CD4-positive, alpha-beta T cell (primary cell): ENCODE measurements at regions not wholly inside any gene's neighbourhood (a gene's known extent, or its start where the extent isn't known, plus 50 kb on each side); places are given as distances from the start of the nearest gene placed in this dataset.

Experiments used
- ATAC-seq: fragments of 200-7000 bp; cut with Tn5 transposase; one replicate; pipeline ENCODE4 v1.10.0; 2022; ENCODE audit warnings: mild to moderate bottlenecking; ENCODE audit not compliant: poor library complexity
- CTCF ChIA-PET: fragments of 350-600 bp; sonication (Branson Sonifier 250); formaldehyde crosslinking; loops from one replicate; lab custom pipeline; 2021; ENCODE audit warnings: antibody characterized with exemption, inconsistent platforms; lab: Charles Lee
- POLR2A ChIA-PET: fragments of 350-600 bp; sonication (Branson Sonifier 250); formaldehyde crosslinking; loops from one replicate; lab custom pipeline; 2021; ENCODE audit warnings: antibody characterized with exemption, inconsistent platforms; lab: Charles Lee
- DNase-seq, 14 experiments: peaks; one replicate each; pipeline ENCODE4 v3.0.0-alpha.2; 2013 to 2020; ENCODE audit warnings: mixed read lengths in 2 of 14
- H3K27ac ChIP-seq, 2 donors: one replicate each; pipeline versions ENCODE4 v1.5.1 to v1.7.0; 2013; ENCODE audit warnings: low read length in 2 of 2, low read depth in 1 of 2, mild to moderate bottlenecking in 1 of 2
- H3K27me3 ChIP-seq, 2 experiments: 1 replicate in 1 of 2; 2 replicates in 1 of 2; pipeline versions ENCODE4 v1.6.1 to v1.7.0; 2013; ENCODE audit warnings: low read length in 2 of 2, control low read depth in 1 of 2, mild to moderate bottlenecking in 1 of 2, moderate library complexity in 1 of 2; ENCODE audit not compliant: insufficient read depth in 2 of 2, control insufficient read depth in 1 of 2
- H3K36me3 ChIP-seq: one replicate; pipeline ENCODE4 v1.6.1; 2013; ENCODE audit warnings: low read length, control low read depth; ENCODE audit not compliant: insufficient read depth
- H3K4me1 ChIP-seq: one replicate; pipeline ENCODE4 v1.6.1; 2013; ENCODE audit warnings: low read length, control low read depth; ENCODE audit not compliant: insufficient read depth
- H3K4me3 ChIP-seq: one replicate; pipeline ENCODE4 v1.5.1; 2013; ENCODE audit warnings: mild to moderate bottlenecking, low read length, moderate library complexity
- H3K9me3 ChIP-seq, 2 experiments: 1 replicate in 1 of 2; 2 replicates in 1 of 2; pipeline versions ENCODE4 v1.6.1 to v1.7.0; 2013; ENCODE audit warnings: low read length in 2 of 2, mild to moderate bottlenecking in 2 of 2, control low read depth in 1 of 2, moderate library complexity in 1 of 2; ENCODE audit not compliant: control insufficient read depth in 1 of 2, insufficient read depth in 1 of 2
- H3K27ac Mint-ChIP-seq: one replicate; pipeline ENCODE4 v1.8.0; 2020; ENCODE audit warnings: mixed read lengths
- H3K27me3 Mint-ChIP-seq: one replicate; pipeline ENCODE4 v1.8.0; 2021; ENCODE audit warnings: mixed read lengths
- H3K36me3 Mint-ChIP-seq: one replicate; pipeline ENCODE4 v1.8.0; 2021; ENCODE audit warnings: low read depth, mixed read lengths
- H3K4me1 Mint-ChIP-seq: one replicate; pipeline ENCODE4 v1.8.0; 2021; ENCODE audit warnings: low read depth, mixed read lengths
- H3K4me3 Mint-ChIP-seq: one replicate; pipeline ENCODE4 v1.8.0; 2020; ENCODE audit warnings: mild to moderate bottlenecking, mixed read lengths
- H3K9me3 Mint-ChIP-seq: one replicate; pipeline ENCODE4 v1.8.0; 2020; ENCODE audit warnings: mixed read lengths
- intact Hi-C, 2 experiments: fragments of 100-400 bp; cut with DNase I in 1 of 2; cut with micrococcal nuclease in 1 of 2; formaldehyde crosslinking; loops; one replicate each; pipeline versions ENCODE4 v1.15.1 to v1.9.0; 2023 to 2025; cut with DNase I, micrococcal nuclease
- TF ChIP-seq, protein P1 (sequence below): fragments of 200-600 bp; IDR thresholded peaks from one replicate; pipeline ENCODE4 v1.8.0; 2022; ENCODE audit warnings: antibody characterized with exemption, mild to moderate bottlenecking

DNA sequence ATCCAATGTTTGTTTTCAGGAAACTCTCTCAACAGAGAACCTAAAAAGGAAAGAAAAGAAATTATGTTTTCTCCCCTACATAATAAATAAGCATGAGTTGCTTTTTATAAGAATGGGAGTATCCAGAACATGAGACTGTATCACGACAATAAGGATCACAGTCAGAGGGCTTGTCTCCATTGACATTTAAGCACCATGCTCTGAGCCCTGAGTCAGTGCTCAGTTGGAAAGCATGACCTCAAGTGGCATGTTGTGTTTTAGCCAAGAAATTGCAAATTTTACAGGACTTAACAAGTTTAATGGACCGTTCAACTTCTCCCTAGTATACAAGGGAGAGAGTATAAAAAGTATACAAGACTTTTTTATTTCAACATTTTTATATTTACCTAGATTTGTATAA, 431.6 kb downstream of the GJA1 start:
- ATAC-seq, result no peak
- intact Hi-C loops, result no loop called here

DNA sequence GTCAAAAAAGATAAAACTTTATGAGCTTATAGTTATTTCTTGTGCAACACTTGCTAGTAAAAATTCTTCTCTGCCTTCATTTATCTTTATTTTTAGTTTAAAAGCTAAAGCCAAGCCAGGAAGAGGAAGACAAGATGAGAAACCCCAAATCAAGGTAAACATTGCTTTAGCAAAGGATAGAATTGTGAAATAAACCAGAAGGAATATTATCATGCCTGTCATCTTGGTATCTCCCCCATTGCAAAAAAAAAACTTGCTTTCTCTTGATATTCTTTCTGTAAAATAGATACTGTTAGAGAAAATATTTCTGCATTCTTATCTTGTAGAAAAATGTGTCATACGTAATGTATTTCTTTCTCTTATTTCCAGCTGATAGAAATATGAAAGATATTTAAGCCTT, 432.8 kb downstream of the GJA1 start:
- Histone ChIP-seq H3K4me3 (no peak overlapping the region), H3K9me3 (peaks cover 0 to 5% of the 10 kb centered on the region in 2 experiments), H3K27ac (no peak overlapping the region), H3K4me1 (no peaks in the 10 kb centered on the region), H3K27me3 (peaks cover 0 to 5% of the 10 kb centered on the region in 2 experiments), H3K36me3 (no peaks in the 10 kb centered on the region)
- Mint-ChIP-seq H3K27me3 (no peaks in the 10 kb centered on the region), H3K4me1 (no peaks in the 10 kb centered on the region), H3K9me3 (no peaks in the 10 kb centered on the region), H3K27ac (no peak overlapping the region), H3K4me3 (no peak overlapping the region), H3K36me3 (no peaks in the 10 kb centered on the region)
- CTCF ChIA-PET, result no interaction called here
- DNase-seq (no peak), ATAC-seq (no peak)
- intact Hi-C loops, result no loop called here
- TF ChIP-seq, protein P1, sequence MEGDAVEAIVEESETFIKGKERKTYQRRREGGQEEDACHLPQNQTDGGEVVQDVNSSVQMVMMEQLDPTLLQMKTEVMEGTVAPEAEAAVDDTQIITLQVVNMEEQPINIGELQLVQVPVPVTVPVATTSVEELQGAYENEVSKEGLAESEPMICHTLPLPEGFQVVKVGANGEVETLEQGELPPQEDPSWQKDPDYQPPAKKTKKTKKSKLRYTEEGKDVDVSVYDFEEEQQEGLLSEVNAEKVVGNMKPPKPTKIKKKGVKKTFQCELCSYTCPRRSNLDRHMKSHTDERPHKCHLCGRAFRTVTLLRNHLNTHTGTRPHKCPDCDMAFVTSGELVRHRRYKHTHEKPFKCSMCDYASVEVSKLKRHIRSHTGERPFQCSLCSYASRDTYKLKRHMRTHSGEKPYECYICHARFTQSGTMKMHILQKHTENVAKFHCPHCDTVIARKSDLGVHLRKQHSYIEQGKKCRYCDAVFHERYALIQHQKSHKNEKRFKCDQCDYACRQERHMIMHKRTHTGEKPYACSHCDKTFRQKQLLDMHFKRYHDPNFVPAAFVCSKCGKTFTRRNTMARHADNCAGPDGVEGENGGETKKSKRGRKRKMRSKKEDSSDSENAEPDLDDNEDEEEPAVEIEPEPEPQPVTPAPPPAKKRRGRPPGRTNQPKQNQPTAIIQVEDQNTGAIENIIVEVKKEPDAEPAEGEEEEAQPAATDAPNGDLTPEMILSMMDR, result no peak
- POLR2A ChIA-PET, result no interaction called here

More for the DNA sequence above, 431.6 kb downstream of the GJA1 start:
- no peak for DNase-seq
- Histone ChIP-seq H3K27ac (no peak overlapping the region), H3K4me1 (no peaks in the 10 kb centered on the region), H3K36me3 (no peaks in the 10 kb centered on the region), H3K27me3 (peaks cover 0 to 5% of the 10 kb centered on the region in 2 experiments), H3K9me3 (peaks cover 0 to 5% of the 10 kb centered on the region in 2 experiments), H3K4me3 (no peak overlapping the region)
- no peaks in the 10 kb centered on the region for H3K9me3 Mint-ChIP-seq
- no peaks in the 10 kb centered on the region for H3K4me1 Mint-ChIP-seq
- no peak overlapping the region for H3K27ac Mint-ChIP-seq
- TF ChIP-seq, protein P1, result no peak
- no peak overlapping the region for H3K4me3 Mint-ChIP-seq
- H3K36me3 Mint-ChIP-seq, result no peaks in the 10 kb centered on the region
- H3K27me3 Mint-ChIP-seq, result no peaks in the 10 kb centered on the region
- CTCF ChIA-PET, result no interaction called here
- POLR2A ChIA-PET, result no interaction called here

DNA sequence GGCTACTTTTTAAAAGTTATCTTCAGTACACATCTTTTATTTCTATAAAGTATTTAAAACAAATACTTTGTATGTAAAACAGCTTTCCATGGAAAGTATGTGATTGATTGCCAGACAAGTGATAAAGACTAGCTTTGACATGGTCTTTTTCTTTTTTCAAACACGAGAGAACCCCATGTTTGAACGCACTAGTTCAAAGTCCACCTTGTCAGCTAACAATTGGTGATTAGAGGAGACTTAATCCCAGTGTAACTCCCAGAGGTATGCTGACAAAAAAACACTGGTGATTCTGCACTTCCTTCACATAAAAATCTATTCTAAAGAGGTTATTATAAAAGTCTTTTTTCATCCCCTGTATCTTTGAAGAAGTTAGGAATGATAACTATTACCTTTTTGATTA, 438.1 kb downstream of the GJA1 start:
- no peaks in the 10 kb centered on the region for H3K4me1 Mint-ChIP-seq
- H3K27me3 Mint-ChIP-seq, result no peaks in the 10 kb centered on the region
- no peak for DNase-seq
- no peak for ATAC-seq
- H3K9me3 ChIP-seq, result peaks cover 0 to 7% of the 10 kb centered on the region in 2 experiments
- no peaks in the 10 kb centered on the region for H3K4me1 ChIP-seq
- H3K9me3 Mint-ChIP-seq, result no peaks in the 10 kb centered on the region
- no peak overlapping the region for H3K4me3 Mint-ChIP-seq
- no peaks in the 10 kb centered on the region for H3K27me3 ChIP-seq
- no peak overlapping the region for H3K4me3 ChIP-seq
- H3K36me3 ChIP-seq, result no peaks in the 10 kb centered on the region
- intact Hi-C loops, result no loop called here
- POLR2A ChIA-PET, result no interaction called here
- no peaks in the 10 kb centered on the region for H3K36me3 Mint-ChIP-seq
- no peak overlapping the region for H3K27ac ChIP-seq
- no peak overlapping the region for H3K27ac Mint-ChIP-seq
- TF ChIP-seq, protein P1, result no peak
- CTCF ChIA-PET, result no interaction called here
